ENCODE measurements at regions not wholly inside any gene's neighbourhood (a gene's known extent, or its start where the extent isn't known, plus 50 kb on each side); places are given as distances from the start of the nearest gene placed in this dataset.

GRCh38 chr1:113282893-113283285, 107.4 kb upstream of the MAGI3 start:
- H4K20me1 ChIP-seq (ENCODE audit: low read length): no peaks in the 10 kb centered on the region
- no peaks in the 10 kb centered on the region for H3K4me1 ChIP-seq (ENCODE audit: insufficient read depth, low read length)
- ChIA-PET CTCF (no interaction called here), POLR2A (ENCODE audit: unreplicated experiment) (no interaction called here)
- no peak overlapping the region for H3K4me2 ChIP-seq (ENCODE audit: low read length)
- H3K27ac ChIP-seq (ENCODE audit: low read length): no peak overlapping the region
- no peaks in the 10 kb centered on the region; the same call in 1 of the 2 replicates for H3K27me3 ChIP-seq (ENCODE audit: low read length)
- no peaks in the 10 kb centered on the region for H3F3A ChIP-seq (ENCODE audit: low read length, unreplicated experiment)
- DNase-seq (no peak), ATAC-seq (no peak)
- intact Hi-C loops (cut with micrococcal nuclease): no loop called here
- no peaks in the 10 kb centered on the region for H3K79me2 ChIP-seq (ENCODE audit: low read length)
- H3K9ac ChIP-seq (ENCODE audit: low read length): no peak overlapping the region
- no peak overlapping the region for H3K4me3 ChIP-seq (ENCODE audit: low read length)
- no peak for TF ChIP-seq EZH2phosphoT487 (IDR thresholded peaks at IDR 0.05; ENCODE audit: borderline replicate concordance, low read length)
- no peak for TF ChIP-seq EZH2 (IDR thresholded peaks at IDR 0.05; ENCODE audit: low read length, unreplicated experiment)
- TF ChIP-seq, protein P1, sequence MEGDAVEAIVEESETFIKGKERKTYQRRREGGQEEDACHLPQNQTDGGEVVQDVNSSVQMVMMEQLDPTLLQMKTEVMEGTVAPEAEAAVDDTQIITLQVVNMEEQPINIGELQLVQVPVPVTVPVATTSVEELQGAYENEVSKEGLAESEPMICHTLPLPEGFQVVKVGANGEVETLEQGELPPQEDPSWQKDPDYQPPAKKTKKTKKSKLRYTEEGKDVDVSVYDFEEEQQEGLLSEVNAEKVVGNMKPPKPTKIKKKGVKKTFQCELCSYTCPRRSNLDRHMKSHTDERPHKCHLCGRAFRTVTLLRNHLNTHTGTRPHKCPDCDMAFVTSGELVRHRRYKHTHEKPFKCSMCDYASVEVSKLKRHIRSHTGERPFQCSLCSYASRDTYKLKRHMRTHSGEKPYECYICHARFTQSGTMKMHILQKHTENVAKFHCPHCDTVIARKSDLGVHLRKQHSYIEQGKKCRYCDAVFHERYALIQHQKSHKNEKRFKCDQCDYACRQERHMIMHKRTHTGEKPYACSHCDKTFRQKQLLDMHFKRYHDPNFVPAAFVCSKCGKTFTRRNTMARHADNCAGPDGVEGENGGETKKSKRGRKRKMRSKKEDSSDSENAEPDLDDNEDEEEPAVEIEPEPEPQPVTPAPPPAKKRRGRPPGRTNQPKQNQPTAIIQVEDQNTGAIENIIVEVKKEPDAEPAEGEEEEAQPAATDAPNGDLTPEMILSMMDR (conservative IDR thresholded peaks at IDR 0.05; ENCODE audit: low read depth, low read length): no peak
- no peaks in the 10 kb centered on the region for H3K36me3 ChIP-seq (ENCODE audit: low read depth, low read length)
- no peaks in the 10 kb centered on the region for H3K9me2 ChIP-seq (replicated peaks; ENCODE audit: low read length)
- H2AFZ ChIP-seq (ENCODE audit: low read length): no peak overlapping the region
- no peaks in the 10 kb centered on the region for H3K9me3 ChIP-seq (ENCODE audit: low read length)
- no TSS peak for BruUV-seq (replicated peaks)

- POLR2A ChIA-PET (ENCODE audit: unreplicated experiment): no interaction called here
These were observed 106.4 kb upstream of the MAGI3 start for GRCh38 chr1:113283914-113284313.

GRCh38 chr1:113286156-113286555, 104.2 kb upstream of the MAGI3 start:
- H3K27ac ChIP-seq (ENCODE audit: low read length): no peak overlapping the region
- no TSS peak for BruUV-seq (replicated peaks)
- H3K9me2 ChIP-seq (replicated peaks; ENCODE audit: low read length): no peaks in the 10 kb centered on the region
- H4K20me1 ChIP-seq (ENCODE audit: low read length): no peaks in the 10 kb centered on the region
- no peak for ATAC-seq
- no peaks in the 10 kb centered on the region for H3K36me3 ChIP-seq (ENCODE audit: low read depth, low read length)
- intact Hi-C loops (cut with micrococcal nuclease): no loop called here
- no peaks in the 10 kb centered on the region for H3F3A ChIP-seq (ENCODE audit: low read length, unreplicated experiment)
- DNase-seq: no peak
- CTCF ChIA-PET: no interaction called here
- H3K9me3 ChIP-seq (ENCODE audit: low read length): no peaks in the 10 kb centered on the region
- TF ChIP-seq, protein P1 (conservative IDR thresholded peaks at IDR 0.05; ENCODE audit: low read depth, low read length): no peak
- no peak for TF ChIP-seq EZH2 (IDR thresholded peaks at IDR 0.05; ENCODE audit: low read length, unreplicated experiment)
- no peak for TF ChIP-seq EZH2phosphoT487 (IDR thresholded peaks at IDR 0.05; ENCODE audit: borderline replicate concordance, low read length)
- no peak overlapping the region for H3K4me3 ChIP-seq (ENCODE audit: low read length)
- no peaks in the 10 kb centered on the region for H3K4me1 ChIP-seq (ENCODE audit: insufficient read depth, low read length)
- no peak overlapping the region for H3K4me2 ChIP-seq (ENCODE audit: low read length)
- no peaks in the 10 kb centered on the region for H3K27me3 ChIP-seq (ENCODE audit: low read length)
- H3K9ac ChIP-seq (ENCODE audit: low read length): no peak overlapping the region
- H2AFZ ChIP-seq (ENCODE audit: low read length): no peak overlapping the region
- no peaks in the 10 kb centered on the region for H3K79me2 ChIP-seq (ENCODE audit: low read length)
- POLR2A ChIA-PET (ENCODE audit: unreplicated experiment): no interaction called here

More at GRCh38 chr1:113283914-113284313, 106.4 kb upstream of the MAGI3 start:
- no peaks in the 10 kb centered on the region for H3K9me3 ChIP-seq (ENCODE audit: low read length)
- CTCF ChIA-PET: no interaction called here
- H3K79me2 ChIP-seq (ENCODE audit: low read length): no peaks in the 10 kb centered on the region
- H3K4me1 ChIP-seq (ENCODE audit: insufficient read depth, low read length): no peaks in the 10 kb centered on the region
- H3K4me2 ChIP-seq (ENCODE audit: low read length): no peak overlapping the region
- no peaks in the 10 kb centered on the region for H3F3A ChIP-seq (ENCODE audit: low read length, unreplicated experiment)
- H4K20me1 ChIP-seq (ENCODE audit: low read length): no peaks in the 10 kb centered on the region
- intact Hi-C loops (cut with micrococcal nuclease): no loop called here
- H3K9ac ChIP-seq (ENCODE audit: low read length): no peak overlapping the region
- TF ChIP-seq EZH2 (IDR thresholded peaks at IDR 0.05; ENCODE audit: low read length, unreplicated experiment) (no peak), EZH2phosphoT487 (IDR thresholded peaks at IDR 0.05; ENCODE audit: borderline replicate concordance, low read length) (no peak)
- TF ChIP-seq, protein P1 (conservative IDR thresholded peaks at IDR 0.05; ENCODE audit: low read depth, low read length): no peak
- H3K4me3 ChIP-seq (ENCODE audit: low read length): no peak overlapping the region
- no peak overlapping the region for H2AFZ ChIP-seq (ENCODE audit: low read length)
- H3K27ac ChIP-seq (ENCODE audit: low read length): no peak overlapping the region
- BruUV-seq (replicated peaks): no TSS peak
- H3K27me3 ChIP-seq (ENCODE audit: low read length): no peaks in the 10 kb centered on the region; the same call in 1 of the 2 replicates
- DNase-seq: no peak
- ATAC-seq: no peak
- no peaks in the 10 kb centered on the region for H3K36me3 ChIP-seq (ENCODE audit: low read depth, low read length)
- no peaks in the 10 kb centered on the region for H3K9me2 ChIP-seq (replicated peaks; ENCODE audit: low read length)

All from PC-3 (cell line).